Neural cell (in vitro differentiated cells): ENCODE measurements at regions not wholly inside any gene's neighbourhood (a gene's known extent, or its start where the extent isn't known, plus 50 kb on each side); places are given as distances from the start of the nearest gene placed in this dataset.

ENCODE experiments used
- H2AFZ ChIP-seq: fragments of 200-600, 300-800 bp; sonication (generic), shearing (Covaris generic); 2 replicates; pipeline ENCODE4 v1.6.0; 2014; ENCODE audit warnings: low read depth, mild to moderate bottlenecking, antibody characterized with exemption, low read length, moderate library complexity
- H3F3A ChIP-seq: fragments of 200-600 bp; shearing (Covaris generic); 2 replicates; pipeline ENCODE4 v1.6.1; 2016; ENCODE audit warnings: mild to moderate bottlenecking, moderate library complexity, mixed read lengths, antibody characterized with exemption, low read length; ENCODE audit not compliant: insufficient read depth, poor library complexity, severe bottlenecking
- H3K27ac ChIP-seq: fragments of 200-600, 300-800 bp; sonication (generic), shearing (Covaris generic); 2 replicates; pipeline ENCODE4 v1.5.1; 2014; ENCODE audit warnings: mild to moderate bottlenecking, low read length, moderate library complexity
- H3K27me3 ChIP-seq: fragments of 300-800, 200-600 bp; sonication (generic), shearing (Covaris generic); 2 replicates; pipeline ENCODE4 v1.6.0; 2014; ENCODE audit warnings: mild to moderate bottlenecking, low read depth, low read length, moderate library complexity; ENCODE audit not compliant: insufficient read depth
- H3K36me3 ChIP-seq: fragments of 300-800, 200-600 bp; sonication (generic), shearing (Covaris generic); 2 replicates; pipeline ENCODE4 v1.5.1; 2014; ENCODE audit warnings: mild to moderate bottlenecking, antibody characterized with exemption, low read length, moderate library complexity; ENCODE audit not compliant: insufficient read depth
- H3K4me2 ChIP-seq: fragments of 300-800, 200-600 bp; sonication (generic), shearing (Covaris generic); 2 replicates; pipeline ENCODE4 v1.6.0; 2014; ENCODE audit warnings: mild to moderate bottlenecking, low read length
- H3K4me3 ChIP-seq: fragments of 300-800, 200-600 bp; sonication (generic), shearing (Covaris generic); 2 replicates; pipeline ENCODE4 v1.5.1; 2014; ENCODE audit warnings: mild to moderate bottlenecking, low read length, moderate library complexity
- H3K79me2 ChIP-seq: fragments of 200-600 bp; shearing (Covaris generic); replicated peaks from 2 replicates; pipeline ENCODE4 v1.6.0; 2014; ENCODE audit warnings: mild to moderate bottlenecking, low read length, moderate library complexity; ENCODE audit not compliant: insufficient read depth
- H3K9ac ChIP-seq: fragments of 300-800, 200-600 bp; sonication (generic), shearing (Covaris generic); 2 replicates; pipeline ENCODE4 v1.6.1; 2016; ENCODE audit warnings: mild to moderate bottlenecking, low read length, mixed read lengths
- H3K9me2 ChIP-seq: fragments of 200-600 bp; shearing (Covaris generic); 2 replicates; pipeline ENCODE4 v1.6.1; 2016; ENCODE audit warnings: mild to moderate bottlenecking, low read length, mixed read lengths; ENCODE audit not compliant: insufficient read depth
- H3K9me3 ChIP-seq: fragments of 200-600, 300-800 bp; sonication (generic), shearing (Covaris generic); 2 replicates; pipeline ENCODE4 v1.6.1; 2016; ENCODE audit warnings: mild to moderate bottlenecking, mixed run types, low read length, moderate library complexity, mixed read lengths
- H4K20me1 ChIP-seq: fragments of 200-600 bp; shearing (Covaris generic); 2 replicates; pipeline ENCODE4 v1.6.1; 2016; ENCODE audit warnings: mild to moderate bottlenecking, mixed run types; ENCODE audit not compliant: insufficient read depth
- EP300 ChIP-seq: fragments of 450-650 bp; conservative IDR thresholded peaks from 2 replicates; pipeline ENCODE4 v1.6.1; 2014; ENCODE audit warnings: antibody characterized with exemption, mild to moderate bottlenecking, moderate library complexity; ENCODE audit not compliant: poor library complexity, severe bottlenecking
- EZH2 ChIP-seq: fragments of 200-600, 300-800 bp; shearing (Covaris generic), sonication (generic); IDR thresholded peaks from 2 replicates; pipeline ENCODE4 v1.6.1; 2014; ENCODE audit warnings: antibody characterized with exemption, low read length, borderline replicate concordance, mild to moderate bottlenecking; ENCODE audit not compliant: insufficient read depth, poor library complexity, severe bottlenecking
- MXI1 ChIP-seq: fragments of 450-650 bp; conservative IDR thresholded peaks from 2 replicates; pipeline ENCODE4 v1.6.1; 2014; ENCODE audit warnings: antibody characterized with exemption, mild to moderate bottlenecking; ENCODE audit not compliant: poor library complexity, severe bottlenecking
- POLR2AphosphoS5 ChIP-seq: IDR thresholded peaks from 2 replicates; pipeline ENCODE4 v1.6.1; 2012
- RAD21 ChIP-seq: fragments of 450-650 bp; conservative IDR thresholded peaks from 2 replicates; pipeline ENCODE4 v1.6.1; 2014; ENCODE audit warnings: antibody characterized with exemption, mild to moderate bottlenecking, moderate library complexity
- SMC3 ChIP-seq: fragments of 450-650 bp; conservative IDR thresholded peaks from 2 replicates; pipeline ENCODE4 v1.6.1; 2014; ENCODE audit warnings: antibody characterized with exemption, mild to moderate bottlenecking, moderate library complexity; ENCODE audit not compliant: poor library complexity
- TAF1 ChIP-seq: IDR thresholded peaks from 2 replicates; pipeline ENCODE4 v1.6.1; 2012; ENCODE audit warnings: low read depth
- TF ChIP-seq, protein P1 (sequence below): fragments of 450-650 bp; IDR thresholded peaks from 2 replicates; pipeline ENCODE4 v1.5.1; 2014; ENCODE audit warnings: antibody characterized with exemption, mild to moderate bottlenecking, moderate library complexity; ENCODE audit not compliant: poor library complexity, severe bottlenecking
- TF ChIP-seq, protein P2 (sequence below): IDR thresholded peaks from 2 replicates; pipeline ENCODE4 v1.6.1; 2012; ENCODE audit warnings: borderline replicate concordance

DNA sequence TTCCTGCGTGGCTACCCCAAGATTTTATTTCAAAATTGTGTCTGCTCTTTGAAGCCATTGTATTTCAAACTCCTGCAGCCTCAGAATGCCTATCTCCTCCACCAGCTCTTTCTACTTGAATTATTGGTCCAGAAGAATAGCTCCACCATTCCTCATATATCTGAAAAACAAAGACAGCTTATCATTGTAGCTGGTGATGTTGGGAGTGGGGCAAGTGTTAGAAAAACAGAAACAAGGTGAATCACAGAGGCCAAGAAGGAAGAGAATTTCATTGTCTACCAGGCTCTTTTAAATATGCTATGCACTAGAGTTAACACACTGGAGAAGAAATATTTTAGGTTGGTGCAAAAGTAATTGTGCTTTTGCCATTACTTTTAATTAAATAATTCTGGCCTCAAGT lies 307.9 kb upstream of the ROPN1 start:
- no peak overlapping the region for H3K4me2 ChIP-seq
- H3K27ac ChIP-seq: no peak overlapping the region
- no peak for TF ChIP-seq TAF1
- TF ChIP-seq, protein P1, sequence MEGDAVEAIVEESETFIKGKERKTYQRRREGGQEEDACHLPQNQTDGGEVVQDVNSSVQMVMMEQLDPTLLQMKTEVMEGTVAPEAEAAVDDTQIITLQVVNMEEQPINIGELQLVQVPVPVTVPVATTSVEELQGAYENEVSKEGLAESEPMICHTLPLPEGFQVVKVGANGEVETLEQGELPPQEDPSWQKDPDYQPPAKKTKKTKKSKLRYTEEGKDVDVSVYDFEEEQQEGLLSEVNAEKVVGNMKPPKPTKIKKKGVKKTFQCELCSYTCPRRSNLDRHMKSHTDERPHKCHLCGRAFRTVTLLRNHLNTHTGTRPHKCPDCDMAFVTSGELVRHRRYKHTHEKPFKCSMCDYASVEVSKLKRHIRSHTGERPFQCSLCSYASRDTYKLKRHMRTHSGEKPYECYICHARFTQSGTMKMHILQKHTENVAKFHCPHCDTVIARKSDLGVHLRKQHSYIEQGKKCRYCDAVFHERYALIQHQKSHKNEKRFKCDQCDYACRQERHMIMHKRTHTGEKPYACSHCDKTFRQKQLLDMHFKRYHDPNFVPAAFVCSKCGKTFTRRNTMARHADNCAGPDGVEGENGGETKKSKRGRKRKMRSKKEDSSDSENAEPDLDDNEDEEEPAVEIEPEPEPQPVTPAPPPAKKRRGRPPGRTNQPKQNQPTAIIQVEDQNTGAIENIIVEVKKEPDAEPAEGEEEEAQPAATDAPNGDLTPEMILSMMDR: no peak
- no peak for TF ChIP-seq RAD21
- TF ChIP-seq POLR2AphosphoS5: no peak
- no peak for TF ChIP-seq MXI1
- TF ChIP-seq EZH2: no peak
- no peak for TF ChIP-seq EP300
- no peak for TF ChIP-seq SMC3
- TF ChIP-seq, protein P2, sequence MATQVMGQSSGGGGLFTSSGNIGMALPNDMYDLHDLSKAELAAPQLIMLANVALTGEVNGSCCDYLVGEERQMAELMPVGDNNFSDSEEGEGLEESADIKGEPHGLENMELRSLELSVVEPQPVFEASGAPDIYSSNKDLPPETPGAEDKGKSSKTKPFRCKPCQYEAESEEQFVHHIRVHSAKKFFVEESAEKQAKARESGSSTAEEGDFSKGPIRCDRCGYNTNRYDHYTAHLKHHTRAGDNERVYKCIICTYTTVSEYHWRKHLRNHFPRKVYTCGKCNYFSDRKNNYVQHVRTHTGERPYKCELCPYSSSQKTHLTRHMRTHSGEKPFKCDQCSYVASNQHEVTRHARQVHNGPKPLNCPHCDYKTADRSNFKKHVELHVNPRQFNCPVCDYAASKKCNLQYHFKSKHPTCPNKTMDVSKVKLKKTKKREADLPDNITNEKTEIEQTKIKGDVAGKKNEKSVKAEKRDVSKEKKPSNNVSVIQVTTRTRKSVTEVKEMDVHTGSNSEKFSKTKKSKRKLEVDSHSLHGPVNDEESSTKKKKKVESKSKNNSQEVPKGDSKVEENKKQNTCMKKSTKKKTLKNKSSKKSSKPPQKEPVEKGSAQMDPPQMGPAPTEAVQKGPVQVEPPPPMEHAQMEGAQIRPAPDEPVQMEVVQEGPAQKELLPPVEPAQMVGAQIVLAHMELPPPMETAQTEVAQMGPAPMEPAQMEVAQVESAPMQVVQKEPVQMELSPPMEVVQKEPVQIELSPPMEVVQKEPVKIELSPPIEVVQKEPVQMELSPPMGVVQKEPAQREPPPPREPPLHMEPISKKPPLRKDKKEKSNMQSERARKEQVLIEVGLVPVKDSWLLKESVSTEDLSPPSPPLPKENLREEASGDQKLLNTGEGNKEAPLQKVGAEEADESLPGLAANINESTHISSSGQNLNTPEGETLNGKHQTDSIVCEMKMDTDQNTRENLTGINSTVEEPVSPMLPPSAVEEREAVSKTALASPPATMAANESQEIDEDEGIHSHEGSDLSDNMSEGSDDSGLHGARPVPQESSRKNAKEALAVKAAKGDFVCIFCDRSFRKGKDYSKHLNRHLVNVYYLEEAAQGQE: no peak
- H3K4me3 ChIP-seq: no peak overlapping the region
- no peaks in the 10 kb centered on the region for H3K9me3 ChIP-seq
- no peaks in the 10 kb centered on the region for H3K9me2 ChIP-seq
- no peaks in the 10 kb centered on the region for H3K27me3 ChIP-seq
- no peak overlapping the region for H3K9ac ChIP-seq
- no peaks in the 10 kb centered on the region for H3F3A ChIP-seq
- no peaks in the 10 kb centered on the region for H3K79me2 ChIP-seq
- no peaks in the 10 kb centered on the region for H4K20me1 ChIP-seq
- H3K36me3 ChIP-seq: no peaks in the 10 kb centered on the region
- H2AFZ ChIP-seq: no peak overlapping the region

DNA sequence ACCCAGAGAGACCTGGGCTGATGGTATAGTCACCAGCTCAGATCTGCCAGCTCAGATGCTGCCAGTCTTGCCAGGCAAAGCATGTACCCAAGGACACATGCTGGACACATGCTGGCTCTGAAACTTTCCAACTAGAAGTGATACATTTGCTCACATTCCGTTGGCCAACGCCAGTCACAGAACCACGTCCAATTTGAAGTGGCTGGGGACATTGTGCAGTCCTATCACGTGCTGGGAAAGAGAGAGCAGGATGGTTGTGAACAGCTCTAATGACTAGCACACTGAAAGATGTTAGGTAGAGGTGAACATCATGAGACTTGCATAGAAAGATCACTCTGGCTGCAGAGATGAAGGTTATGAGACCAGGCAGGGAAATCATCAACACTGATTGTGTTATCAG lies 308.5 kb upstream of the ROPN1 start:
- Histone ChIP-seq H4K20me1 (no peaks in the 10 kb centered on the region), H3K36me3 (no peaks in the 10 kb centered on the region), H3K27me3 (no peaks in the 10 kb centered on the region), H3K4me3 (no peak overlapping the region), H3K27ac (no peak overlapping the region), H2AFZ (no peak overlapping the region), H3K79me2 (no peaks in the 10 kb centered on the region), H3K4me2 (no peak overlapping the region), H3K9ac (no peak overlapping the region), H3F3A (no peaks in the 10 kb centered on the region), H3K9me3 (no peaks in the 10 kb centered on the region), H3K9me2 (no peaks in the 10 kb centered on the region)
- TF ChIP-seq, protein P1: no peak
- TF ChIP-seq EP300 (no peak), TAF1 (no peak), POLR2AphosphoS5 (no peak), RAD21 (no peak), MXI1 (no peak), SMC3 (no peak), EZH2 (no peak)
- TF ChIP-seq, protein P2: no peak
